Fibroblast of pulmonary artery (primary cell): ENCODE measurements at regions not wholly inside any gene's neighbourhood (a gene's known extent, or its start where the extent isn't known, plus 50 kb on each side); places are given as distances from the start of the nearest gene placed in this dataset.

Experiments
- DNase-seq: peaks from one replicate; pipeline ENCODE4 v3.0.0-alpha.2; 2010; ENCODE audit warnings: low read depth
- H3K4me3 ChIP-seq: replicated peaks from 2 replicates; pipeline ENCODE4 v1.5.1; 2011; ENCODE audit warnings: low read depth, mild to moderate bottlenecking, control low read depth, low read length, moderate library complexity
- TF ChIP-seq, protein P1 (sequence below): IDR thresholded peaks from 2 replicates; pipeline ENCODE4 v1.5.1; 2011; ENCODE audit warnings: mild to moderate bottlenecking, control low read depth, low read length, inconsistent platforms; ENCODE audit errors: missing control alignments

DNA sequence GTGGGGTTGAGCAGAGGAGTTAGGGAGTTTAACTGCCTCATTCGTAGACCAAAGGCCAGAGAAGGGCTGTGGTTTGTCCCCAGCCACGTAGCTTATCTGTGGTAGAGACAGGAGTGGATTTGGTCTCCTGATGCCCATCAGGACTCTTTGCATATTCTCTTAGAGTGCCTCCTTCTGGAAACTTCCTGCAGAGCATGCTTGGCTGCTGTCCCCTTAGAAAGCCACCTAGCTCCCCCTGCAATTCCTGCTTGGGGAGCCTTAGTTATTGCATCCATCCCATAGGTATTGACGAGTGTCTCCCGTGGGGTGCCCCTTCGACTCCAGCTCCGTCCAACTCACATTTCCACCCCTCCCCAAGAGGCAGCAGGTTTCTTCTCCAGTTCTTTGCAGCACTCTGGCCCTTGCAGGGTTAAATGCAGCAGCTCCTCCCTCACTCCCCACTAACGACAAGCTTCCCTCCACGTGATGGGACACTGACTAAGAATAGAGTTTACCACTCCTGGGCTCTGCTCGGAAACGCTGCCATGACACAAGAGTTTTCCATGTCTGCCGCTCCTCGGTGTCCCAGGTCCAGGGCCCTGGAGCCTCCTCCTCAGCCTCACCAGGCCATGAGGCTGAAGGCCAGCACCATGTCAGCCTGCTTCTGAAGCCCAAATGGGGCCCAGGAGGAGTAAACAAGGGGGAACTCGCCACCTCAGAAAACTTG is 147.8 kb upstream of the UNC5B start:
- TF ChIP-seq, protein P1, sequence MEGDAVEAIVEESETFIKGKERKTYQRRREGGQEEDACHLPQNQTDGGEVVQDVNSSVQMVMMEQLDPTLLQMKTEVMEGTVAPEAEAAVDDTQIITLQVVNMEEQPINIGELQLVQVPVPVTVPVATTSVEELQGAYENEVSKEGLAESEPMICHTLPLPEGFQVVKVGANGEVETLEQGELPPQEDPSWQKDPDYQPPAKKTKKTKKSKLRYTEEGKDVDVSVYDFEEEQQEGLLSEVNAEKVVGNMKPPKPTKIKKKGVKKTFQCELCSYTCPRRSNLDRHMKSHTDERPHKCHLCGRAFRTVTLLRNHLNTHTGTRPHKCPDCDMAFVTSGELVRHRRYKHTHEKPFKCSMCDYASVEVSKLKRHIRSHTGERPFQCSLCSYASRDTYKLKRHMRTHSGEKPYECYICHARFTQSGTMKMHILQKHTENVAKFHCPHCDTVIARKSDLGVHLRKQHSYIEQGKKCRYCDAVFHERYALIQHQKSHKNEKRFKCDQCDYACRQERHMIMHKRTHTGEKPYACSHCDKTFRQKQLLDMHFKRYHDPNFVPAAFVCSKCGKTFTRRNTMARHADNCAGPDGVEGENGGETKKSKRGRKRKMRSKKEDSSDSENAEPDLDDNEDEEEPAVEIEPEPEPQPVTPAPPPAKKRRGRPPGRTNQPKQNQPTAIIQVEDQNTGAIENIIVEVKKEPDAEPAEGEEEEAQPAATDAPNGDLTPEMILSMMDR = no peak
- no peak for DNase-seq

DNA sequence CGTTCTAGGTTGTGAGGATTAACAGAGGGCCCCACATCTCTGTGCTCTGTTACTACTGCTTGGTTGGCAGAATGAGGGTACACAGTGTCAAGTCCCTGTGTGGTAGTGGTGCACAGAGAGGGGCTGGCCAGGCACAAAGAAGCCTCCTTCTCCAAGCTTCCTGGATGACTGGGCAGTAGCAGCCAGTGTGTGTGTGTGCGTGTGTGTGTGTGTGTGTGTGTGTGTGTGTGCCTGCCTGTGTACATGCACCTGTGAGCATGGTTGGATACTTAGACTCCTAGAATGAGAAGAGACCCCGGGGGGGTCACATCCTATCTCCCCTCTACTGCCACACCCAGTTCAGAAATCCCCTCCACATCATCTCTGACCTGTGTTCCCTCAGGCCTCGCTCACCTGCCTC is 146.7 kb upstream of the UNC5B start:
- TF ChIP-seq, protein P1 = no peak
- no peak overlapping the region for H3K4me3 ChIP-seq
- DNase-seq = no peak

More for the DNA sequence above, 147.8 kb upstream of the UNC5B start:
- H3K4me3 ChIP-seq = no peak overlapping the region

DNA sequence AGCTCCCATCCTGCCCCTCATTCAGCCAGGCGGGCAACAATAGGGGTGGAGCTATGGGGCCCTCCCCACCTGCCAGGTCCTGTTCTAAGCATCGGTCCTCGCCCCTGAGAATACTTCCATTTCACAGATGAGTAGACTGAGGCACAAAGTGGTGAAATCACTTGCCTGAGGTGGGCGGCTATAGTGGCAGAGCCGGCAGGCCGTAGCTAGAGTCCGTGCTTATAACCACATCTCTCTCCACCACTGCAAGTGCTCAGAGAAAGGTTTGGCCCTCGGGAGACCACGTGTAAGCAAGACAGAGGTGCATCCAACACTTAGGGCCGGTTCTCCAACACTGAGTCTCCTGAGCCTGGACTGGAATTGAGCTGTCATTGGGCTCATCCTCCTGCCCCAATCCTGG is 145.8 kb upstream of the UNC5B start:
- no peak overlapping the region for H3K4me3 ChIP-seq
- DNase-seq = no peak
- TF ChIP-seq, protein P1 = no peak

DNA sequence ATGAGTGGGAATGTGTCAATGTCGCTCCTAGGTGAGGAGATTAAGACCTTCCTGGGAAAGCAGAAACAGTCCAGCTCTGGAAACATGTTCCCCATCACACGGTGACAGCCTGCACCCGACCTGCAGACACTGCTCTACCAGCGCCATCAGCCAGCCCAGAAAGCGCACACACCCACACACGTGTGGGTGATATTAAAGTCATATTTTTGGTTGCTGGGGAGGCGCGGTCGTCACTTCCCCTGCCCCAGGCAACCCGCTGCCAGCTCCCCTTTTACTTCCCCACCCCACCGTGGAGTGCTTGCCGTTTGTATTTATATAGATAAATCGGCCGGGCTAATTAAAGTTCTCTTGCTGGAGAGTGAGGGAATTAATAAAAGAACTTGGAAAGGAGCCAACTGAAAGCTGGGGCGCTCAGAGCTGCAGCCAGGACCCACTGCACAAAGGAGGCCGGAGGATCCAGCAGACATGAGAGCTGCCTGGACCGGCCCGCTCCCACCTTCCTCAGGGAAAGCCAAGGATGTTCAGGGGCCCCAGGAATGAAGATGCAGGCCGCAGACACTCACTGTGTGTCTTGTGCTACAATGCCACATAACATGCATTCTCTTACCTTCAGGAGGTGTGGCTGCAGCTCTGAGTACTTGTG is 145.2 kb upstream of the UNC5B start:
- no peak overlapping the region for H3K4me3 ChIP-seq
- no peak for DNase-seq
- TF ChIP-seq, protein P1 = no peak

DNA sequence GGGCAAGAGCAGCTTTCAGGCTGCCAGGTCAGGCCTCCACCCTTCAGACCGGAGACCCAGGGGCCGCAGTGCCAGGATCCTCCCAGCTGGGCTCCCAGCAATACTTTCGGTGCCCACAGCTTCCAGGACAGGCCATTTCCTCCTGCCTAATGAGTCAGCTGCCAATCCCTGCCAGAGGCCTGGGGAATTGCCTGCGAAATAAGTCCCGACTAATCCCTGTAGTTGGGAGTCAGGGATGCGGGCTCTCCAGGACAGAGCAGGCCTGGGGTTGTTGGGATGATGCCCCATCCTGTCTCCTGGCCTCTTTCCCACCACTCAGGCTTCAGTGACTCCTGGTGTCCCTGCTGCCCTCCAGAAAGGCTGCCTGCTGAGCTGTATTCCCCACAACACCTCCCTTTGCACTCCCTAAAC is 143.5 kb upstream of the UNC5B start:
- H3K4me3 ChIP-seq = no peak overlapping the region
- peak; percentile 6 for DNase-seq
- TF ChIP-seq, protein P1 = no peak

DNA sequence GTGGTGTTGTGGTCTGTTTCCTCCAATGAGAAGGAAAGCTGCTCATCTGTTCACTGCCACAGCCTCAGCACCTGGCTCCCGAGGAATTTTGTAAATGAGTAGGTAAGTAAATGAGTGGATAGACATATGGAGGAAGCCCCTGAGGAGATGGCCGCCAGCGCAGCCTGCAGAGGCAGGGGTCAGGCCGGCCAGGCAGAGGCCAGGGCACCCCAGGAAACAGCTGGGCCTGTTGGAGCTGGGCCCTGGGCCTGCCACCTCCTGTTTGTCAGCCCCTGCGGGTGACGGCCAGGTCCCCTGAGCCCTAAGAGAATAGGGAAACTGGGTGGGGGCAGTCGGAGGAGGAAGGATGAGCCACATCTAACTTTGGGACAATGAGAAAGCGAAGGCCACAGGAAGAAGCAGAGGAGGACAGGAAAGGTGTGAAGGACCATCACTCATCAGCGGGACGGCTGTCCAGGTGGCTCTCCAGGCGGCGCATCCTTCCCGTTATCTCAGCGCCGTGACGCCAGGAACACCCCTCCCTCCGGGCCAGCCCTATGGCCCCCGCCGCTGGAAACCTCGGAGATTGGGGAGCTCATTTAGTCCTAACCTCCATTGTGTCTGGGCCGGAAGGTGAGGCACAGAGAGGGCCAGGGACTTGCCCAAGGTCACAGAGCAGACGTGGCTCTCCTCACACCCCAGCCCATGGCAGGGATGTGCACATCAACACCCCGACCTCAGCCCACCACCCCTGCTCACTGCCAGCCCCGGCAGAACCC is 142.3 kb upstream of the UNC5B start:
- TF ChIP-seq, protein P1 = no peak
- H3K4me3 ChIP-seq = no peak overlapping the region
- no peak for DNase-seq
